Panc1 (cell line): ENCODE measurements at regions not wholly inside any gene's neighbourhood (a gene's known extent, or its start where the extent isn't known, plus 50 kb on each side); places are given as distances from the start of the nearest gene placed in this dataset.

Experiments used
- ATAC-seq: fragments of 200-7000 bp; cut with Tn5 transposase; 2 replicates; pipeline ENCODE4 v1.9.1; 2020; ENCODE audit warnings: mild to moderate bottlenecking, moderate library complexity
- BruUV-seq: library from RNA; stranded (reverse); fragments of 400-500 nt; replicated peaks from 2 replicates; lab custom pipeline; 2021; lab: Mats Ljungman, UMichigan
- CTCF ChIA-PET: fragments of 300-600 bp; sonication (Branson Sonifier 250); formaldehyde crosslinking; loops from one replicate; lab custom pipeline; 2022; ENCODE audit warnings: antibody characterized with exemption; lab: Charles Lee
- POLR2A ChIA-PET: fragments of 300-600 bp; sonication (Branson Sonifier 250); formaldehyde crosslinking; loops from one replicate; lab custom pipeline; 2022; ENCODE audit warnings: antibody characterized with exemption; lab: Charles Lee
- DNase-seq: peaks from one replicate; pipeline ENCODE4 v3.0.0-alpha.2; 2010; ENCODE audit warnings: low read depth, low spot score
- H3K27ac ChIP-seq: 2 replicates; pipeline ENCODE4 v1.5.1; 2011; ENCODE audit warnings: mild to moderate bottlenecking, low read length, inconsistent platforms
- H3K27me3 ChIP-seq: fragments of 200-500 bp; sonication (Bioruptor generic); 2 replicates; pipeline ENCODE4 v1.6.0; 2014; ENCODE audit warnings: low read length, inconsistent platforms; ENCODE audit not compliant: control insufficient read depth, insufficient read depth
- H3K36me3 ChIP-seq: fragments of 200-500 bp; sonication (Bioruptor generic); 2 replicates; pipeline ENCODE4 v1.5.1; 2014; ENCODE audit warnings: inconsistent platforms, mild to moderate bottlenecking, low read length, moderate library complexity; ENCODE audit not compliant: control insufficient read depth, insufficient read depth
- H3K4me1 ChIP-seq: 2 replicates; pipeline ENCODE4 v1.5.1; 2011; ENCODE audit warnings: inconsistent platforms, mild to moderate bottlenecking, low read length, moderate library complexity; ENCODE audit not compliant: control insufficient read depth, insufficient read depth
- H3K4me3 ChIP-seq, 2 experiments: 2 replicates each; pipeline ENCODE4 v1.5.1; 2011 to 2012; ENCODE audit warnings: low read depth in 2 of 2, low read length in 2 of 2, mild to moderate bottlenecking in 2 of 2, inconsistent platforms in 1 of 2, moderate library complexity in 1 of 2
- H3K9me3 ChIP-seq: fragments of 200-500 bp; sonication (Bioruptor generic); 2 replicates; pipeline ENCODE4 v1.5.1; 2014; ENCODE audit warnings: low read depth, mild to moderate bottlenecking, inconsistent platforms, low read length, moderate library complexity; ENCODE audit not compliant: control insufficient read depth, insufficient read depth
- POLR2AphosphoS5 ChIP-seq: IDR thresholded peaks from 2 replicates; pipeline ENCODE4 v1.6.1; 2012; ENCODE audit warnings: mild to moderate bottlenecking, low read depth, low read length, moderate library complexity
- SIN3A ChIP-seq: IDR thresholded peaks from 2 replicates; pipeline ENCODE4 v1.6.1; 2012; ENCODE audit warnings: low read depth, mild to moderate bottlenecking, low read length, moderate library complexity, borderline replicate concordance; ENCODE audit not compliant: insufficient read depth
- TCF7L2 ChIP-seq: IDR thresholded peaks from 2 replicates; pipeline ENCODE4 v1.6.1; 2011; ENCODE audit warnings: mild to moderate bottlenecking, low read depth, low read length, inconsistent platforms
- in situ Hi-C: cut with HindIII; loops from 2 replicates; pipeline ENCODE4 v1.10.0; 2016; ENCODE audit warnings: low sequenced_read_pairs, low pct_unique_long_range_greater_than_20kb
- intact Hi-C: fragments of 100-400 bp; cut with micrococcal nuclease; formaldehyde crosslinking; loops from one replicate; pipeline ENCODE4 v1.10.0; 2022; ENCODE audit not compliant: unreplicated experiment
- TF ChIP-seq, protein P1 (sequence below), 2 experiments: IDR thresholded peaks; 2 replicates each; pipeline ENCODE4 v1.6.1; 2011 to 2012; ENCODE audit warnings: low read depth in 2 of 2, control low read depth in 1 of 2, low read length in 1 of 2, mild to moderate bottlenecking in 1 of 2, moderate library complexity in 1 of 2; ENCODE audit not compliant: insufficient read depth in 1 of 2
- TF ChIP-seq, protein P2 (sequence below): fragments of 450-650 bp; IDR thresholded peaks from 2 replicates; pipeline ENCODE4 v1.5.1; 2017; ENCODE audit warnings: mild to moderate bottlenecking

DNA sequence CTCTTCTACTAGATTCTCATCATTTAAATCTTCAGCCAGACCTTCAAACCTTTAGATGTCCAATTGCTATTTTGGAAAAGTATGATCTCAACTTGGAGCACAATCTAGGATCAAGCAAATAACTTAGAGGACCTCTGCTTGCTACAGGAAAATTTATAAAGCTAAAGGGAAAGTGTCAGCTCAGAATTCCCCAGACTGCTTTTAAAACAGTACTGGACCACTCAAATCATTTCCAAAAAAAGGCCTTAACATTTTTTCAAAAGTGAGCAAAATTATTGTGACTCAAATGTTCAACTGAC, 169.8 kb downstream of the PARM1 start:
- H3K4me3 ChIP-seq: no peak overlapping the region
- intact Hi-C loops: no loop called here
- ChIA-PET POLR2A (no interaction called here), CTCF (no interaction called here)
- in situ Hi-C loops: no loop called here
- BruUV-seq: no TSS peak
- H3K36me3 ChIP-seq: no peaks in the 10 kb centered on the region
- no peak overlapping the region for H3K27ac ChIP-seq
- no peaks in the 10 kb centered on the region for H3K4me1 ChIP-seq
- no peaks in the 10 kb centered on the region for H3K9me3 ChIP-seq
- no peaks in the 10 kb centered on the region for H3K27me3 ChIP-seq
- no peak for ATAC-seq
- TF ChIP-seq, protein P1, sequence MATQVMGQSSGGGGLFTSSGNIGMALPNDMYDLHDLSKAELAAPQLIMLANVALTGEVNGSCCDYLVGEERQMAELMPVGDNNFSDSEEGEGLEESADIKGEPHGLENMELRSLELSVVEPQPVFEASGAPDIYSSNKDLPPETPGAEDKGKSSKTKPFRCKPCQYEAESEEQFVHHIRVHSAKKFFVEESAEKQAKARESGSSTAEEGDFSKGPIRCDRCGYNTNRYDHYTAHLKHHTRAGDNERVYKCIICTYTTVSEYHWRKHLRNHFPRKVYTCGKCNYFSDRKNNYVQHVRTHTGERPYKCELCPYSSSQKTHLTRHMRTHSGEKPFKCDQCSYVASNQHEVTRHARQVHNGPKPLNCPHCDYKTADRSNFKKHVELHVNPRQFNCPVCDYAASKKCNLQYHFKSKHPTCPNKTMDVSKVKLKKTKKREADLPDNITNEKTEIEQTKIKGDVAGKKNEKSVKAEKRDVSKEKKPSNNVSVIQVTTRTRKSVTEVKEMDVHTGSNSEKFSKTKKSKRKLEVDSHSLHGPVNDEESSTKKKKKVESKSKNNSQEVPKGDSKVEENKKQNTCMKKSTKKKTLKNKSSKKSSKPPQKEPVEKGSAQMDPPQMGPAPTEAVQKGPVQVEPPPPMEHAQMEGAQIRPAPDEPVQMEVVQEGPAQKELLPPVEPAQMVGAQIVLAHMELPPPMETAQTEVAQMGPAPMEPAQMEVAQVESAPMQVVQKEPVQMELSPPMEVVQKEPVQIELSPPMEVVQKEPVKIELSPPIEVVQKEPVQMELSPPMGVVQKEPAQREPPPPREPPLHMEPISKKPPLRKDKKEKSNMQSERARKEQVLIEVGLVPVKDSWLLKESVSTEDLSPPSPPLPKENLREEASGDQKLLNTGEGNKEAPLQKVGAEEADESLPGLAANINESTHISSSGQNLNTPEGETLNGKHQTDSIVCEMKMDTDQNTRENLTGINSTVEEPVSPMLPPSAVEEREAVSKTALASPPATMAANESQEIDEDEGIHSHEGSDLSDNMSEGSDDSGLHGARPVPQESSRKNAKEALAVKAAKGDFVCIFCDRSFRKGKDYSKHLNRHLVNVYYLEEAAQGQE (IDR thresholded peaks at IDR 0.05; ENCODE audit: insufficient read depth in 1 of 2, low read depth in 2 of 2, low read length in 1 of 2): no peak
- TF ChIP-seq TCF7L2: no peak
- TF ChIP-seq, protein P2, sequence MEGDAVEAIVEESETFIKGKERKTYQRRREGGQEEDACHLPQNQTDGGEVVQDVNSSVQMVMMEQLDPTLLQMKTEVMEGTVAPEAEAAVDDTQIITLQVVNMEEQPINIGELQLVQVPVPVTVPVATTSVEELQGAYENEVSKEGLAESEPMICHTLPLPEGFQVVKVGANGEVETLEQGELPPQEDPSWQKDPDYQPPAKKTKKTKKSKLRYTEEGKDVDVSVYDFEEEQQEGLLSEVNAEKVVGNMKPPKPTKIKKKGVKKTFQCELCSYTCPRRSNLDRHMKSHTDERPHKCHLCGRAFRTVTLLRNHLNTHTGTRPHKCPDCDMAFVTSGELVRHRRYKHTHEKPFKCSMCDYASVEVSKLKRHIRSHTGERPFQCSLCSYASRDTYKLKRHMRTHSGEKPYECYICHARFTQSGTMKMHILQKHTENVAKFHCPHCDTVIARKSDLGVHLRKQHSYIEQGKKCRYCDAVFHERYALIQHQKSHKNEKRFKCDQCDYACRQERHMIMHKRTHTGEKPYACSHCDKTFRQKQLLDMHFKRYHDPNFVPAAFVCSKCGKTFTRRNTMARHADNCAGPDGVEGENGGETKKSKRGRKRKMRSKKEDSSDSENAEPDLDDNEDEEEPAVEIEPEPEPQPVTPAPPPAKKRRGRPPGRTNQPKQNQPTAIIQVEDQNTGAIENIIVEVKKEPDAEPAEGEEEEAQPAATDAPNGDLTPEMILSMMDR: no peak
- no peak for TF ChIP-seq POLR2AphosphoS5
- no peak for TF ChIP-seq SIN3A
- no peak for DNase-seq

DNA sequence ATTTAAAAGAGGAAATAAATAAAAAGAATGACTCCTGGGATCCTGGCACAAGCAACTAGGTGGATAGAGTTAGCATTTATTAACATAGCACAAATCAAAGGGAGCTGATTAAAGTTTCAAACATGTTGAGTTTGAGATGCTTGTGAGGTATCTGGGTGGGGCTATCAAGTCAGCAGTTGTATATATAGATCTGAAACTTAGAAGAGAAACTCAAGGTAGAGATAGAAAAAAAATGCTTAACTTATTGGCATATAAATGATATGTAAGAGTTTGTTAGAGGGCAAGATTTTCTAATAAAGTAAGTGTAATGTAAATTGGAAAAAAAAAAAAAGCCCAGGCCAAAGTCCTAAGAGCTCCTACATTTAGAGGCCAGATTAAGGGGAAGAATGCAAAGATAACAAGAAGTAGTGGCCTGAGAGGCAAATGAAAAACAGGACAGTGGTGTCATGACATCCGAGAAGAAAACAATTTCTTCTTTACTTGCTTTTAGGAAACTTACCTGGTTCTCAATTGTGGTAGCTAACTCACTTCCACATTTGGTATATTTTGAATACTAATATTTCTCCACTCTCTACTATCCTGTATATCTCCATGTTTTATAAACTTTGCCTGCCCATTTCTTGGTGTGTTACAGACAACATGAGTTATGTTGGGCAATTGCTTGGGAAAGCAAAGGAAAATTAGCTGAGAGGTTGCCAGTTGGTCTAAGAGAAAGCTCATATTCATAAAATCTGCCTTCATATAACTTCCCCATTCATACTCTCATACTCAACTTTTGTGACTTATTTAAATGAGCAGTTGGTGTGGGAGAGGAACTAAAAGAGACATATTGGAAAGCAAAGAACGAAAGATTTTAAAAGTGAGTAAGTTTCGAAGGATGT, 169.2 kb downstream of the PARM1 start:
- Histone ChIP-seq H3K36me3 (no peaks in the 10 kb centered on the region), H3K27ac (no peak overlapping the region), H3K9me3 (no peaks in the 10 kb centered on the region), H3K4me1 (no peaks in the 10 kb centered on the region), H3K4me3 (no peak overlapping the region), H3K27me3 (no peaks in the 10 kb centered on the region)
- intact Hi-C loops (no loop called here), in situ Hi-C loops (no loop called here)
- no peak for DNase-seq
- no peak for ATAC-seq
- BruUV-seq: no TSS peak
- ChIA-PET POLR2A (no interaction called here), CTCF (no interaction called here)
- TF ChIP-seq POLR2AphosphoS5 (no peak), TCF7L2 (no peak), SIN3A (no peak)
- TF ChIP-seq, protein P1 (IDR thresholded peaks at IDR 0.05; ENCODE audit: insufficient read depth in 1 of 2, low read depth in 2 of 2, low read length in 1 of 2): no peak
- TF ChIP-seq, protein P2: no peak
